ENCODE measurements at regions not wholly inside any gene's neighbourhood (a gene's known extent, or its start where the extent isn't known, plus 50 kb on each side); places are given as distances from the start of the nearest gene placed in this dataset.
"Not testable (repeated sequence)": the region's sequence is repeated elsewhere in the genome, so short reads cannot be mapped to it uniquely, and the experiment has no call there.

DNA sequence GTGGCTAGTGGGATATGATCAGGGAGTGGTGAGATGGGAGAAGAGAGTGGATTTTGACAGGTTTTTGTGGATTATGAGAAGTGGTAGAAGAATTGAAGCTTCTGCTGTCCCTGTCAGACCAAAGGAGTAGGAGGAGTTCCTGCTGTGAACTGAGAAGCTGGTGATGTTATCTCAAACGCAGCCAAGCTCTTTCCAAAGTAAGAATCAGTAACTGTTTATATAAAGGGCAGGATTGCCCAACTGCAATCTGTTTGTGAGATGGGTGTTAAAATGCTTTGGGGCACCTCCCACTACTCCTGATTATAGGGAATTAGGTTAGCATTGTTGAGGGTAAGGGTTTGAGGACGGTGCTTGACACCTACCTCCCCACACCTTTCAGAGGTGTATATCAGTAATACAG is 60.5 kb upstream of the USP25 start:
- no peak for DNase-seq (ENCODE audit: low read depth, low spot score)

DNA sequence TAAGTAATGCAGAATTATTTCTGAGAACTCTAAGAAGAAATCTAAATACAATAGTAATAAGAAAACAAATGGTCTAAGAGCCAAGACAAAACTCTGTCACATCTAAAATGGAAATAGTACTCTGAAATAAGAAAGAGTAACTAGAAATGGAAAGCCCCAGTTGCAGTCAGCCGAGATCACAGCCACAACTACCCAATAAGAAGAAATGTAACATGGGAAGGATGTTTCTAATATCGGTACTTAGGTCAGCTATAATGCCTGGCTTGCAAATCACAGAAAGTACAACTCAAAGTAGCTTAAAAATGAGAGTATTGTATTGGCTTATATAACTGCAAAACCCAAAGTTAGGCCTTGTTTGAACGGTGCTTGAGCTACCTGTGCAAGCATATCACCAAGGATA is 58.6 kb upstream of the USP25 start:
- no peak for DNase-seq (ENCODE audit: low read depth, low spot score)

DNA sequence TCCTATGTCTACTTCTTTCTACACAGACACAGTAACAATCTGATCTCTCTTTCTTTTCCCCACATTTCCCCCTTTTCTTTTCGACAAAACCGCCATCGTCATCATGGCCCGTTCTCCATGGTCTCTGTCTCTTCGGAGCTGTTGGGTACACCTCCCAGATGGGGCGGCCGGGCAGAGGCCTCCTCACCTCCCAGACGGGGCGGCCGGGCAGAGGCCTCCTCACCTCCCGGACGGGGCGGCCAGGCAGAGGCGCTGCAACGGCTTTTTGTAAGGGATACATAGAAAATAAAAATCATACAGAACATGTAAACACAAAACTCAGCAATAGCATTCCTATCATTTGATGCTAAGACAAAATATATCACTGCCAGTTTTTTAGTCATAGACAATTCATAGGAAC is 57.2 kb upstream of the USP25 start:
- not testable (repeated sequence) for DNase-seq (ENCODE audit: low read depth, low spot score)

DNA sequence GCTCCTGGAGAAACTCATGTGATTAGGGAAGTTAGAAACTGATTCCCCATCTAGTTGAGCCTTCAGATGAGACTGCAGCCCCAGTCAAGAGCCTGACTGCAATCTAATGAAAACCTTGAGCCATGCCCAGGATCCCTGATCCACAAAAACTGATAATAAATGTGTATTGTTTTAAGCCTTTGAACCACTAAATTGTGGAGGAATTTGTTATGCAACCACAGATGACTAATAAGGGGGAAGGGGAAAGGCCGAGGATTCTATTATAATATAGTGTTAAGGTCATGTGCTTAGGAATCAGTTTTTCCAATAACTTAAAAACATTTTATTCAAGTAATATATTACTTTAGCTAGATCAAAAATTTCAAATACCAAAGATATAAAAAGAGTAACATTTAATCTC is 52.8 kb upstream of the USP25 start:
- no peak for DNase-seq (ENCODE audit: low read depth, low spot score)

DNA sequence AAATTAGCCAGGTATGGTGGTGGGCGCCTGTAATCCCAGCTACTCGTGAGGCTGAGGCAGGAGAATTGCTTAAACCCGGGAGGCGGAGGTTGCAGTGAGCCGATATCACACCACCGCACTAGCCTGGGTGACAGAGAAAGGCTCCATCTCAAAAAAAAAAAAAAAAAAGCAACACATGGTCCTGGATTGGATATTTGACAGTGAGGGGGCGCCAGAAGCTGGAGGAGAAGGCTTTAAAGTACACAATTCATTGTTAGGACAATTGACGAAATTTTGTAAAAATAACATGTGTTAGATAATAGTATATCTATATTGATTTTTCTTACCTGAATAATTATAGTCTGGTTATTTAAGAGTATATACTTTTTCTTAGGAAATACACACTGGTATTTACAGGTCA is 50.2 kb upstream of the USP25 start:
- no peak for DNase-seq (ENCODE audit: low read depth, low spot score)
